GM06990 (cell line): ENCODE measurements at regions not wholly inside any gene's neighbourhood (a gene's known extent, or its start where the extent isn't known, plus 50 kb on each side); places are given as distances from the start of the nearest gene placed in this dataset.
"Not testable (repeated sequence)": the region's sequence is repeated elsewhere in the genome, so short reads cannot be mapped to it uniquely, and the experiment has no call there.

Experiments used
- DNase-seq: peaks from one replicate; pipeline ENCODE4 v3.0.0-alpha.2; 2011; ENCODE audit not compliant: insufficient read length; ENCODE audit errors: extremely low read depth
- H3K27me3 ChIP-seq: replicated peaks from 2 replicates; pipeline ENCODE4 v1.6.0; 2011; ENCODE audit warnings: low read length; ENCODE audit not compliant: control insufficient read depth, insufficient read depth
- H3K36me3 ChIP-seq: 2 replicates; pipeline ENCODE4 v1.5.1; 2011; ENCODE audit warnings: low read length; ENCODE audit not compliant: control insufficient read depth, insufficient read depth
- H3K4me3 ChIP-seq: replicated peaks from 2 replicates; pipeline ENCODE4 v1.5.1; 2011; ENCODE audit warnings: low read depth, mild to moderate bottlenecking, control low read depth, low read length
- TF ChIP-seq, protein P1 (sequence below): IDR thresholded peaks from 2 replicates; pipeline ENCODE4 v1.5.1; 2011; ENCODE audit warnings: low read length, control low read depth, mild to moderate bottlenecking, inconsistent platforms; ENCODE audit not compliant: insufficient read depth, poor library complexity, severe bottlenecking

DNA sequence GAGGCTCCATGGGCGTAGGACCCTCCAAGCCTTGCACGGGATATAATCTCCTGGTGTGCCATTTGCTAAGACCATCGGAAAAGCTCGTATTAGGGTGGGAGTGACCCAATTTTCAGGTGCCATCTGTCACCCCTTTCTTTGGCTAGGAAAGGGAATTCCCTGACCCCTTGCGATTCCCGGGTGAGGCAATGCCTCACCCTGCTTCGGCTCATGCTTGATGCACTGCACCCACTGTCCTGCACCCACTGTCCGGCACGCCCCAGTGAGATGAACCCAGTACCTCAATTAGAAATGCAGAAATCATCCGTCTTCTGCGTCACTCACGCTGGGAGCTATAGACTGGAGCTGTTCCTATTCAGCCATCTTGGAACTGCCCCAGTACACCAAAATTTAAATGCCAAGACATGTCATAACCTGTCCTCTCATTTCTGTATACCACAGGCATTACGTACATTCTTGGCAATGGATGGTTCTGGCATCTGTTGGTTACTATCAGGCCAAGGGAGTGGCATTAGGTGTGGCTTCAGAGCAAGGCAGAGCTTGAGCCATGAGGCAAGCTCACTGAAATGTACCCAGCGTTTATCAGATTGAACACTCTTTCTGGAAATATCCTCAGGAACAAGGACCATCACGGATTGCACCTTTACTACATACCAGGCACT lies 95.4 kb upstream of the GALNT18 start:
- Histone ChIP-seq H3K4me3 (no peak overlapping the region), H3K27me3 (no peaks in the 10 kb centered on the region), H3K36me3 (no peaks in the 10 kb centered on the region)
- DNase-seq = no peak
- TF ChIP-seq, protein P1, sequence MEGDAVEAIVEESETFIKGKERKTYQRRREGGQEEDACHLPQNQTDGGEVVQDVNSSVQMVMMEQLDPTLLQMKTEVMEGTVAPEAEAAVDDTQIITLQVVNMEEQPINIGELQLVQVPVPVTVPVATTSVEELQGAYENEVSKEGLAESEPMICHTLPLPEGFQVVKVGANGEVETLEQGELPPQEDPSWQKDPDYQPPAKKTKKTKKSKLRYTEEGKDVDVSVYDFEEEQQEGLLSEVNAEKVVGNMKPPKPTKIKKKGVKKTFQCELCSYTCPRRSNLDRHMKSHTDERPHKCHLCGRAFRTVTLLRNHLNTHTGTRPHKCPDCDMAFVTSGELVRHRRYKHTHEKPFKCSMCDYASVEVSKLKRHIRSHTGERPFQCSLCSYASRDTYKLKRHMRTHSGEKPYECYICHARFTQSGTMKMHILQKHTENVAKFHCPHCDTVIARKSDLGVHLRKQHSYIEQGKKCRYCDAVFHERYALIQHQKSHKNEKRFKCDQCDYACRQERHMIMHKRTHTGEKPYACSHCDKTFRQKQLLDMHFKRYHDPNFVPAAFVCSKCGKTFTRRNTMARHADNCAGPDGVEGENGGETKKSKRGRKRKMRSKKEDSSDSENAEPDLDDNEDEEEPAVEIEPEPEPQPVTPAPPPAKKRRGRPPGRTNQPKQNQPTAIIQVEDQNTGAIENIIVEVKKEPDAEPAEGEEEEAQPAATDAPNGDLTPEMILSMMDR = no peak

DNA sequence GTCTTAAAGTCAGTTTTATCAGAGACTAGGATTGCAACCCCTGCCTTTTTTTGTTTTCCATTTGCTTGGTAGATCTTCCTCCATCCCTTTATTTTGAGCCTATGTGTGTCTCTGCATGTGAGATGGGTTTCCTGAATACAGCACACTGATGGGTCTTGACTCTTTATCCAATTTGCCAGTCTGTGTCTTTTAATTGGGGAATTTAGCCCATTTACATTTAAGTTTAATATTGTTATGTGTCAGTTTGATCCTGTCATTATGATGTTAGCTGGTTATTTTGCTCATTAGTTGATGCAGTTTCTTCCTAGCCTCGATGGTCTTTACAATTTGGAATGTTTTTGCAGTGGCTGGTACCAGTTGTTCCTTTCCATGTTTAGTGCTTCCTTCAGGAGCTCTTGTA lies 93.3 kb upstream of the GALNT18 start:
- not testable (repeated sequence) for H3K36me3 ChIP-seq, H3K27me3 ChIP-seq, DNase-seq, H3K4me3 ChIP-seq

DNA sequence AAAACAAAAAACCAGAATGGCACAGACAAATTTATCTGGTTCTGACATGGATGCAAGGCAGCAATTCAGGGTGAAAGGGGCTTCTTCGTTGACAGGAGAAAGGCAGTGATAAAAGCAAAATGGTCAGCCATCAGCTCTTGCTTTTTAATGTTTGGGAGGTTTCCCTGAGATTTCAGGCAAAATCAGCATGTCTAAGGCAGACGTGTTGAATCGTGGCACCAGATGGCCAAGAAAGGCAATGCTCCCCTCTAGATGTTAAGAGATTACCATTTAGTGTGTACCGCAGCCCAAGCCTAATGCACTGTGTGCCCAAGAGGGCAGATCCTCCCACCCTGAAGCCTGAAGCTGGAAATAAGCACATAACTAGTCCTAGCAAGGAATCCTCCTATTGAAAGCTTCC lies 88.8 kb upstream of the GALNT18 start:
- no peak for DNase-seq
- Histone ChIP-seq H3K27me3 (no peaks in the 10 kb centered on the region; the same call in 1 of the 2 replicates), H3K36me3 (no peaks in the 10 kb centered on the region), H3K4me3 (no peak overlapping the region)
- TF ChIP-seq, protein P1 = no peak

DNA sequence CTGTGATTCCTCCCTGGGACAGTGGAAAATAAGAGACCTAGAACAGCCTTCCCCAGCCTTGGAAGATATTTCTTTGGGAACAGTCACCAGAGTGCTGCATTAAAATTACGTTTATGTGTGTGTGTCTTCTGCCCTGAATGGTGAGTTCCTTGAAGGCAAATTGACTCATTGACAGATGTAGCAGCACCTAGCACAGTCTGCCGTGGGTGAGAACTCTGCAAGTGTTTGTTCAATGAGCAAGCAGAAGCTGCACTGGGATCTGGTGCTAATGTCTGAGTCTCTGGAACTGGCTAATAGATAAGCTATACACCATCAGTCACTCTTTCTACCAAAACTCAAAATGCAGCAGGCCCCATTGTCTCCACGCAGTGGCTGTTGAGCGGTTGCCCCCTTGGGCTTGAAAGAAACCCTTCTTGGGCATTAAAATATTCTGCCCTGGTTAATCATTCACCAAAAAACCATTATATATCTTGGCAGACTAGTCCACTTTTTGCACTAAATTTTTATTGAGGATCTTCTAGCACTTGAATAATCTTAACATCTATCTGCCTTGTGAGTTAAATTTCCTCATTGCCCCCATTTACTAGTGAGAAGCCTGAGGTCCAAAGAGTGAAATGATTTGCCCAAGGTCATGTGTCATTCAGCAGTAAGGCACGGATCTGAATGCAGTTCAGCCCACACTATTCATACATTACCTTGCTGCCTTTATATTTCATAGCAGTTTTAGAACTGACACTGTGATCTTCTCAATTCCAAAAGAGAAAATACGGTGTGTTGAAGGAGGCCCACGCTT lies 87.8 kb upstream of the GALNT18 start:
- no peak overlapping the region for H3K4me3 ChIP-seq
- no peaks in the 10 kb centered on the region; the same call in 1 of the 2 replicates for H3K27me3 ChIP-seq
- H3K36me3 ChIP-seq = no peaks in the 10 kb centered on the region
- no peak for DNase-seq
- TF ChIP-seq, protein P1 = no peak

DNA sequence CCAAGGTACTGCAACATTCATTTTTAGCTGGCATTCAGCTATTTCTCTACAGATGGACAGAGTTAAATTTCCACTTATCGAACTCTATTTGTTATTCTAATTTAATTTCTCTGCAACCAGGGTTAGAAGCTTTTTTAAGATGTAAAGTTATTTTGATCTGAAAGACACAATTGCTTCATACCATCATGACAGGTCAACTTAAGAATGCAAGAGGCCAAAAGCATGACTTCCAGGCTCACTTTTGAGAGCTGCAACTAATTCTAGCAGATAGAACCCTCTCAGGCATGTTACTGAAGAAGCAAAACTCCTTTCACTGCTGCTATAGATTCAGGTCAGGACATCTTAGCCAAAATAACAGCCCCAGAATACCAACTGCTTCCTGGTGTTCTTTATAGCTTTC lies 86.5 kb upstream of the GALNT18 start:
- Histone ChIP-seq H3K27me3 (no peaks in the 10 kb centered on the region; the same call in none of the 2 replicates), H3K4me3 (no peak overlapping the region), H3K36me3 (no peaks in the 10 kb centered on the region)
- TF ChIP-seq, protein P1 = no peak
- DNase-seq = no peak

DNA sequence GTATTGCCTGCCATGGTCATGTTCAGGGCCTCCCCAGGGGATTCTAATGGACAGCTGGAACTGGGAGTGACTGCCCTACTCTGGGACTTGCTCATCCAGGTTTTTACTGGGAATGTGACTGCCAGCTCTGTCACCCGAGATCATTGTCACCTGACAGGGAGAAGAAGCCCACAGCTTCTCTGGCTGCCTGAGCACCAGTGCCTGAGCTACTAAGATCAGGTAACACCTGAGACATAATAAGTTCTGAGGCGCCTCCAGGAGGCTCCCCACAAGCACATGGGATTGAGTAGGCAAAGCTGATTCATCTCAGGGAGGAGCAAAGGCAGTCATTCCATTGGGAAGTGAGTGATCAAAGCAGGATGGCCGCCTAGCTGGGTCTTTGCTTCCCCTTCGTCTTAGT lies 84.2 kb upstream of the GALNT18 start:
- Histone ChIP-seq H3K27me3 (no peaks in the 10 kb centered on the region; the same call in none of the 2 replicates), H3K4me3 (no peak overlapping the region), H3K36me3 (no peaks in the 10 kb centered on the region)
- TF ChIP-seq, protein P1 = no peak
- DNase-seq = no peak
